Umbilical cord (tissue), 1 donor: ENCODE measurements at regions not wholly inside any gene's neighbourhood (a gene's known extent, or its start where the extent isn't known, plus 50 kb on each side); places are given as distances from the start of the nearest gene placed in this dataset.

Source experiments
- DNase-seq: peaks from one replicate; pipeline ENCODE4 v3.0.0-alpha.2; 2015; ENCODE audit warnings: low spot score

DNA sequence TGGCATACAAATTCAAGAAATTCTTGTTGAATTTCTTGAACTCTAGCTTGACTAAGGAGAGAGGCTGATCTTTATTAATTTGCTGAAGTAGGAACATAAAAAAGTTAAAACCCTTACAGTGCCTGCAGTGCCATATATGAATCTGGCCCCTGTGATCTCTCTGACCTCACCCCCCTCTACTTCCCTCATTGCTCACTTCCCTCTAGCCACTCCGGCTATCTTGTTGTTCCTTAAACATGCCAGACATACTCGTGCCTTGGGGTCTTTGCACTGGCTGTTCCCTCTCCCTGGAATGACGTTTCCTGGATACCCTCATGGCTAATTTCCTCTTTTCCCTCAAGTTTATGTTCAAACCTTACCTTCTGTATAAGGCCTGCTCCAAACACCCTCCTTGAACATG, 246.3 kb upstream of the SIX2 start:
- no peak for DNase-seq

DNA sequence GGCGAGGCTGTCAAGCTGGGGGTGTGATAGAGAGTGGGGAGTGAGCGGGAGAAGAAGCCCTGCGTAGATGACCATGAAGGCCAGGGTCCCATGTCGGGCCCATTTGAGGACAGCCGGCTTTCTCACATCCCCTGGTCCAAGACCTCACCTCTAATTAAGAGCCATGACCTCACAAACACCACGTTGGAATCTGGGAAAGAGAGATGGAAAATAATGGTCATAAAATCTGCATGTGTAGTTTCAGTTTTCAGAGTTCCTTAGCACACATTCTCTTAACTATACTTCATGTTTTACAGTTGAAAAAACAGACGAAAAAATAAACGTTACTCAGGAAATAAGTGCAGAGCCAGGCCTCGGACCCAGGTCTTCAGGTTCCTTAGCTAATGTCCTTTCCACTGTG, 244.8 kb upstream of the SIX2 start:
- DNase-seq = no peak

- no peak for DNase-seq
Measured at GRCh38 chr2:45253151-45253550, 243.9 kb upstream of the SIX2 start.

DNA sequence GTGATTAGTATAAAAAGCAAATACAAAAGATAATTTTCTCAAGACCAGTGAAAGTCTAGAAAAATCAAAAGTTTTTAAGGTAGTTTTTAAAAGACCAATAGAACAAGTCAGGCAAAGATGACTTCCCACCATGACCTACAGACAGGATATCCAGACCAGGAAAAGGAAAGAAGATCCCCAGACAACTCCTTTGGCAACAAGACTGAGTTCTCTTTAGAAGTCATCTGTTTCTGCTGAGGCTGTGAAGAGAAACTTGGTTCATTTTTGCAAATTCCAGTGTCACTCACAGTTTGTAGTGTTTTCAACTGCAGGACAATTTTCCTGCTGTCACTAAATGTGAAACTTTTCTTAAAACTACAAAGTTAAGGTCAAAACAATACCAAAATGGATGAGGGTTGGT, 240.9 kb upstream of the SIX2 start:
- no peak for DNase-seq

DNA sequence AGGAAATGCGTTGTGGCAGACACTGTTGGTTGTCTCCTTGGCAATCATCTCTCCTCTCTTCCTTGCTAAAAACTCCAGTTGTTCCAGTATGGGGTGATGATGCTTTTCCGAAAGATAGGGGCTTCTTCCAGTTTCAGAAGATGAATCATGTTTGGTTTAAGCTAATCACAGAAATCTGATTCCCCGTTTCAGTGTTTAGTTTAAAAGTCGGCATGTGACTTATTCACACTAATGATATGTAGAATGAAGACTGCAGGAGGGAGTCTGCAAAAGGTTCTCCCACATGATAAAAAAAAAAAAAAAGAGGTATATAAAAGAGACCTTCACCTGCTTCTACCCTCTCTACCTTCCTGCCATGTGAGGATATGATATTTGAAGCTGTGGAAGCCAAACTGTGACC, 239.0 kb upstream of the SIX2 start:
- DNase-seq = no peak

DNA sequence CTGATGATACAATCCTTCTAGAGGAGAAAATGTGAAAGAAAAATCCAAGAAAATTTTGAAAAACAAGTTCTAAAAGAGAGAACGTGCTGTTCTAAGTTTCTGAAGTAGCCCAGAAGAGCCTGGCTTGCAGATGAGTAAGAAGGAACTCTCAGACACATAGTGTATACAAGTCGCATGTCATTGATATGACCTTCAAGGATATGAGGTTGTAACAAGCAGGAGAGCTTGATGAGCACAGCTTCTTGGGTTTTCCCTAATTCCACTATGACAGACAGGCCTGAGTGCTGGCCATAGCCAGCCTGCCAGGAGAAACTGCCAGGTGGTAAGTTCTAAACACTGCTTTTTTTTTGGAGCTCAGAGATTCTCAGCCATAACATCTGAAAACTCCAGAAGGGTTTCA, 235.7 kb upstream of the SIX2 start:
- no peak for DNase-seq

- DNase-seq = no peak
Measured at GRCh38 chr2:45242161-45242741, 233.0 kb upstream of the SIX2 start.

- no peak for DNase-seq
Measured at GRCh38 chr2:45241061-45241561, 231.9 kb upstream of the SIX2 start.

DNA sequence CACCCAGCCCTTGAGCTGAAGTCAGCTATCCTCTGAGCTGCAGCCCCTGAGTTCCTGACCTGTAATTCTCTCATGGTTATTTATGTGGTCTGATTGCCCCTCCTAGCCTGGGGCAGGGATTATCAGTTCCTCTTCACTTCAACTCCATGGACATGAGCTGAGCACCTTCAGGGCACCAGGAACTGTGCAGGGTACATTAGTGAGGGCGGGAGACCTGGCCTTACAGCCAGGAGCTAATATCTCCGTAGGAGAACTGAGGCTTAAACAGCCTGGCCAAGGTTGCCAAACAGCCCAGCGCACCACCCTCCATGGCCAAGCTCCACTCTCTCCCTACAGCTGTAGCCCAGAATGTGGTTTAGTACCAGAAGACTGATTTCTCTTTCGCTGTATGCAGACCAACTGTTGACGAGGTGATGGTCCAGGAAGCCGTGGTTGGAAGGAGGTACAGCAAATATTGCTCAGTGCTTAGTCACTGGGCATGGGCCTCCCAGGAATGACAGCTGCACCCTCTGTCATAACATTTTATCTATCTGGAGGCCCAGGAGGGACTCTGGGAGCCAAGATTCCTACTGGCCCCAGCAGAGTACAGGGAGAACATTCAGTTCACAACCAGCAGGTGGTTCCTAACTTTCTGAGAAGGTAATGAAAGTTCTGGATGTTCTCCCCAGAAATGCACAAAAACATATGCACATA, 228.7 kb upstream of the SIX2 start:
- DNase-seq = no peak

GRCh38 chr2:45237128-45237527, 227.9 kb upstream of the SIX2 start:
- no peak for DNase-seq

DNA sequence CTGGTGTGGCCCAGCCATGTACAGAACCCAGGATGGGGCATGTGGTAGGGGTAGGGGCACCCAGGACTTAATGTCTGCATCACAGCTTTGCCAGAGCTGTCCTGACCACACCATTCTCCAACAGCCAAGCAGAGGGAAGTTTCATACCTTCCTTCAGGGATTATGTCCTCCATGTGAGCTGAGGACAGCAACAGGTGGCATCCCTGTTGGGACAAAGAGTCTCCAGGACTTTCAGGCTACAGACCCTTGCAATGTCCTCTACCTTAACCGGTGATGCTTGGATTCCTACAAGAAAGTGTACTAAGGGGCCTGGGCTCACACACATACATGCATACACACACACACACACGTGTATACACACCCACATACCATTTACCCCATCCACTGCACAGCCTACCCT, 227.0 kb upstream of the SIX2 start:
- no peak for DNase-seq

- DNase-seq = no peak
Measured at GRCh38 chr2:45233301-45233700, 224.0 kb upstream of the SIX2 start.

GRCh38 chr2:45232818-45233217, 223.6 kb upstream of the SIX2 start:
- DNase-seq = no peak

- no peak for DNase-seq
Measured at GRCh38 chr2:45229411-45229810, 220.2 kb upstream of the SIX2 start.

DNA sequence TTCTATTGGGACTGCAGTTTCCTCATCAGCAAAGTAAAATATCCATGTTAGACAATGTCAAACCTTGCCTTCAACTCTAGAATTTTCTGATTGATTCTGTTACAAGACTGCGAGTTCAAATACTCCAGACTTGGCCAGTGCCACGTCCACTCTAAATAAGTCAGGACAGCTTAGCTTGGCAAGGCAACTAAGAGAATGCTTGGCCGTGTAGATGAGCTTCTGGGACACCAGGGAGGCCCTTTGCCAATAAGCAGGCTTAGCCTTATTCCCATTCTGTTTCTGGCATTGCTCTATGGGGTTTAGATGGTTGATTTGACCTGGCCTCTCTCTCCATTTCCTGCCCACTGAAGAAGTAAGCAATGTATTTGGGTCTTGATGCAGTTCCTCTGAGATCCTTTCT, 218.1 kb upstream of the SIX2 start:
- no peak for DNase-seq

- DNase-seq = no peak
Measured at GRCh38 chr2:45224993-45225380, 215.7 kb upstream of the SIX2 start.

- no peak for DNase-seq
Measured at GRCh38 chr2:45224321-45224992, 215.2 kb upstream of the SIX2 start.

DNA sequence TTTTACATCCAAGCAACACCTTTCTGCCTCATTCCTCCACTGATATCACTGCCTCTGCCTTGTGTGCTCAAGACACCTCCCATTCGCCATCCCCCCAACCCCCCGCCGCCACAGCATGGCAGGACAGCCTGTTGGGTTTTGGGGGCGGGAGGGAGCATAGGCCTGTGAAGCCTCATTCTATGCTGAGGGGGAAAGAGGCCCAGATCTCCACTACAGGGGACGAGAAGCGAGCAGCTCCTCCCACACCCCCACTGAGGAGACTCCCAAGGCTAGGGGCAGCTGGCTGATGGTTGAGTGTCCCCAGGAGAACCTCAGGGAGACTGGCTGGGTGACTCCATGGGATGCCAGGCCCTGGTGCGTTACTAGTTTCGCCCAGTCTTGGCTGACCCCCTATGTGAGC, 214.3 kb upstream of the SIX2 start:
- no peak for DNase-seq

GRCh38 chr2:45220227-45220626, 211.0 kb upstream of the SIX2 start:
- DNase-seq = no peak

DNA sequence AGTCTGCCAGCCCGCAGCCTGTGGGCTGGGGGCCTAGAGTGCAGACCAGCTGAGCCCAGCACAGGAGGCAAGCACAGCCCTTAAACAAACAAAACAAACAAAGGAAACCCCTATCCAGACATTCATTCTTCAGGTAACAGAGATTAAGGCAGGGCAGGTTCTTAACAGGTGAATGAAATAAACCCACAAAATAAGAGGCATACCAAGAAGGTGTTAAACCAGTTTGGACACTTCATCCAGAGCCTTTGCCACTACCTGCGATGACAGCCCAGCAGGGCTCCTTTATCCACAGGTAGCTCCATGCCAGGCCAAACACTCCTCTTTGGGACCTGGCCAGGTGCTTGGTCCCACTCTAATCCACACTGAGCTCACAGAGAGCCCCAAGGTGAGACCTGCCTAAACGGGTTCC, 209.7 kb upstream of the SIX2 start:
- DNase-seq = peak; percentile 11

DNA sequence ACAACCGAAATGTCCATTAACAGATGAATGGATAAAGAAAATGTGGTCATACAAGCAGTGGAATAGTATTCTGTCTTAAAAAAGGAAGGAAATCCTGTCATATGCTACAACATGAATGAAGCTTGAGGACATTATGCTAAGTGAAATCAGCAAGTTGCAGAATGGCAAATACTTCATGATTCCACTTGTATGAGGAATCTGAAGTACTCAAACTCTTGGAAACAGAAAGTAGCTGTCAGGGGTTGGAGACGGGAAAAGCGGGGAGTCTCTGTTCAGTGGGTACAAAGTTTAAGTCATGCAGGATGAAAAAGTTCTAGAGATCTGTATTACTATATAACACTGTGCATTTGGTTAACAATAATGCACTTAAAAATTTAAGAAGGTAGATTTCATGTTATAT, 209.0 kb upstream of the SIX2 start:
- DNase-seq = no peak

GRCh38 chr2:45216118-45216517, 206.9 kb upstream of the SIX2 start:
- no peak for DNase-seq

- no peak for DNase-seq
Measured at GRCh38 chr2:45214550-45214949, 205.3 kb upstream of the SIX2 start.
